Spleen (tissue), 7 donors: ENCODE measurements at regions not wholly inside any gene's neighbourhood (a gene's known extent, or its start where the extent isn't known, plus 50 kb on each side); places are given as distances from the start of the nearest gene placed in this dataset.
"Not testable (repeated sequence)": the region's sequence is repeated elsewhere in the genome, so short reads cannot be mapped to it uniquely, and the experiment has no call there.

ENCODE experiments used
- CTCF ChIP-seq, 11 experiments: fragments of 200-600 bp in 7 of 11; fragments of 450-650 bp in 4 of 11; sonication (generic) in 4 of 11; IDR thresholded peaks in 8 of 11; conservative IDR thresholded peaks in 3 of 11; 1 replicate in 7 of 11; 2 replicates in 4 of 11; pipeline versions ENCODE4 v1.4.0 to v1.8.0; 2016 to 2021; ENCODE audit warnings: antibody characterized with exemption in 11 of 11, inconsistent platforms in 4 of 11, mild to moderate bottlenecking in 1 of 11
- POLR2A ChIP-seq, 3 donors: fragments of 450-650 bp; IDR thresholded peaks; one replicate each; pipeline ENCODE4 v1.5.1; 2017; ENCODE audit warnings: antibody characterized with exemption in 3 of 3, mild to moderate bottlenecking in 1 of 3
- POLR2AphosphoS5 ChIP-seq, 3 donors: sonication (generic); formaldehyde crosslinking; IDR thresholded peaks; one replicate each; pipeline ENCODE4 v1.5.1; 2017; ENCODE audit warnings: antibody characterized with exemption in 3 of 3
- donor health status: DM: no; HTN: no; CAD: no; lungs with moderate emphysema.
- donor health status: DM: no; HTN: no; CAD: no.
- donor health status: DM: no; HTN: no; CAD: no.

GRCh38 chr5:34125354-34125753 is 82.3 kb upstream of the C1QTNF3 start:
- not testable (repeated sequence) for TF ChIP-seq POLR2AphosphoS5 (IDR thresholded peaks at IDR 0.05); CTCF (IDR thresholded peaks at IDR 0.05 in 8 of 11, conservative IDR thresholded peaks at IDR 0.05 in 3 of 11); POLR2A (IDR thresholded peaks at IDR 0.05)
